ENCODE measurements at regions not wholly inside any gene's neighbourhood (a gene's known extent, or its start where the extent isn't known, plus 50 kb on each side); places are given as distances from the start of the nearest gene placed in this dataset.

- no peak for DNase-seq (ENCODE audit: low read depth)
Measured at GRCh38 chr15:62914461-62915079, 128.0 kb upstream of the TPM1 start.

- no peak for DNase-seq (ENCODE audit: low read depth)
Measured at GRCh38 chr15:62920682-62921502, 121.7 kb upstream of the TPM1 start.

GRCh38 chr15:62922514-62922913, 120.0 kb upstream of the TPM1 start:
- DNase-seq (ENCODE audit: low read depth) = no peak

GRCh38 chr15:62925875-62926274, 116.7 kb upstream of the TPM1 start:
- DNase-seq (ENCODE audit: low read depth) = no peak

GRCh38 chr15:62927196-62927595, 115.4 kb upstream of the TPM1 start:
- DNase-seq (ENCODE audit: low read depth) = no peak

GRCh38 chr15:62927836-62928235, 114.7 kb upstream of the TPM1 start:
- DNase-seq (ENCODE audit: low read depth) = no peak

- DNase-seq (ENCODE audit: low read depth) = no peak
Measured at GRCh38 chr15:62928242-62928999, 114.1 kb upstream of the TPM1 start.

- no peak for DNase-seq (ENCODE audit: low read depth)
Measured at GRCh38 chr15:62929000-62929357, 113.6 kb upstream of the TPM1 start.

- DNase-seq (ENCODE audit: low read depth) = no peak
Measured at GRCh38 chr15:62931650-62932049, 110.9 kb upstream of the TPM1 start.

- no peak for DNase-seq (ENCODE audit: low read depth)
Measured at GRCh38 chr15:62932436-62932835, 110.1 kb upstream of the TPM1 start.

- DNase-seq (ENCODE audit: low read depth) = no peak
Measured at GRCh38 chr15:62933386-62933785, 109.2 kb upstream of the TPM1 start.

- DNase-seq (ENCODE audit: low read depth) = no peak
Measured at GRCh38 chr15:62934236-62934971, 108.1 kb upstream of the TPM1 start.

GRCh38 chr15:62935300-62936081, 107.1 kb upstream of the TPM1 start:
- no peak for DNase-seq (ENCODE audit: low read depth)

- no peak for DNase-seq (ENCODE audit: low read depth)
Measured at GRCh38 chr15:62938825-62939224, 103.7 kb upstream of the TPM1 start.

GRCh38 chr15:62940093-62940754, 102.3 kb upstream of the TPM1 start:
- no peak for DNase-seq (ENCODE audit: low read depth)

- no peak for DNase-seq (ENCODE audit: low read depth)
Measured at GRCh38 chr15:62940755-62941361, 101.7 kb upstream of the TPM1 start.

GRCh38 chr15:62941699-62942098, 100.8 kb upstream of the TPM1 start:
- no peak for DNase-seq (ENCODE audit: low read depth)

- no peak for DNase-seq (ENCODE audit: low read depth)
Measured at GRCh38 chr15:62942428-62942827, 100.1 kb upstream of the TPM1 start.

- no peak for DNase-seq (ENCODE audit: low read depth)
Measured at GRCh38 chr15:62945063-62945462, 97.5 kb upstream of the TPM1 start.

GRCh38 chr15:62945760-62946159, 96.8 kb upstream of the TPM1 start:
- DNase-seq (ENCODE audit: low read depth) = no peak

- DNase-seq (ENCODE audit: low read depth) = no peak
Measured at GRCh38 chr15:62946940-62947339, 95.6 kb upstream of the TPM1 start.
